DOHH2 (cell line): ENCODE measurements at regions not wholly inside any gene's neighbourhood (a gene's known extent, or its start where the extent isn't known, plus 50 kb on each side); places are given as distances from the start of the nearest gene placed in this dataset.

Experiments used
- H3F3A ChIP-seq: fragments of 200-600 bp; sonication (generic), shearing (Covaris generic); 2 replicates; pipeline ENCODE4 v1.6.0; 2016; ENCODE audit warnings: antibody characterized with exemption, mild to moderate bottlenecking; ENCODE audit not compliant: control insufficient read depth, insufficient read depth
- H3K27ac ChIP-seq: fragments of 200-600 bp; sonication (generic); 2 replicates; pipeline ENCODE4 v1.5.1; 2014; ENCODE audit warnings: low read depth, mild to moderate bottlenecking, low read length, moderate library complexity
- H3K27me3 ChIP-seq: fragments of 200-600 bp; sonication (generic); 2 replicates; pipeline ENCODE4 v1.6.1; 2014; ENCODE audit warnings: mild to moderate bottlenecking, low read length, mixed read lengths; ENCODE audit not compliant: control insufficient read depth
- H3K36me3 ChIP-seq: fragments of 200-600 bp; sonication (generic); 2 replicates; pipeline ENCODE4 v1.6.1; 2014; ENCODE audit warnings: mild to moderate bottlenecking, low read length, moderate library complexity, mixed read lengths; ENCODE audit not compliant: control insufficient read depth
- H3K4me1 ChIP-seq: fragments of 200-600 bp; sonication (generic); 2 replicates; pipeline ENCODE4 v1.6.1; 2014; ENCODE audit warnings: mild to moderate bottlenecking, low read length, mixed read lengths; ENCODE audit not compliant: control insufficient read depth
- H3K4me2 ChIP-seq: fragments of 200-600 bp; sonication (generic); 2 replicates; pipeline ENCODE4 v1.6.0; 2014; ENCODE audit warnings: mild to moderate bottlenecking, low read length, moderate library complexity
- H3K4me3 ChIP-seq: fragments of 200-600 bp; sonication (generic); 2 replicates; pipeline ENCODE4 v1.5.1; 2014; ENCODE audit warnings: mild to moderate bottlenecking, low read length, mixed read lengths
- H3K79me2 ChIP-seq: fragments of 200-600 bp; sonication (generic); 2 replicates; pipeline ENCODE4 v1.6.1; 2014; ENCODE audit warnings: mild to moderate bottlenecking, low read length, mixed read lengths; ENCODE audit not compliant: control insufficient read depth
- H3K9me2 ChIP-seq: fragments of 200-600 bp; sonication (generic); replicated peaks from 2 replicates; pipeline ENCODE4 v1.6.1; 2014; ENCODE audit warnings: mild to moderate bottlenecking, low read length, mixed read lengths; ENCODE audit not compliant: control insufficient read depth
- H3K9me3 ChIP-seq: fragments of 200-600 bp; sonication (generic); 2 replicates; pipeline ENCODE4 v1.6.1; 2014; ENCODE audit warnings: antibody characterized with exemption, low read length, mixed read lengths; ENCODE audit not compliant: control insufficient read depth, insufficient read depth
- H4K20me1 ChIP-seq: fragments of 200-600 bp; sonication (generic); 2 replicates; pipeline ENCODE4 v1.6.0; 2014; ENCODE audit warnings: low read depth, mild to moderate bottlenecking, antibody characterized with exemption, low read length, moderate library complexity; ENCODE audit not compliant: control insufficient read depth, insufficient read depth
- EZH2phosphoT487 ChIP-seq: fragments of 200-600 bp; sonication (generic); IDR thresholded peaks from 2 replicates; pipeline ENCODE4 v1.6.1; 2017; ENCODE audit warnings: borderline replicate concordance, mild to moderate bottlenecking, antibody characterized with exemption, low read length, moderate library complexity, mixed read lengths
- TF ChIP-seq, protein P1 (sequence below): fragments of 200-600 bp; sonication (generic); IDR thresholded peaks from one replicate; pipeline ENCODE4 v1.5.1; 2014; ENCODE audit warnings: antibody characterized with exemption, mild to moderate bottlenecking, low read depth, low read length; ENCODE audit not compliant: poor library complexity, severe bottlenecking

DNA sequence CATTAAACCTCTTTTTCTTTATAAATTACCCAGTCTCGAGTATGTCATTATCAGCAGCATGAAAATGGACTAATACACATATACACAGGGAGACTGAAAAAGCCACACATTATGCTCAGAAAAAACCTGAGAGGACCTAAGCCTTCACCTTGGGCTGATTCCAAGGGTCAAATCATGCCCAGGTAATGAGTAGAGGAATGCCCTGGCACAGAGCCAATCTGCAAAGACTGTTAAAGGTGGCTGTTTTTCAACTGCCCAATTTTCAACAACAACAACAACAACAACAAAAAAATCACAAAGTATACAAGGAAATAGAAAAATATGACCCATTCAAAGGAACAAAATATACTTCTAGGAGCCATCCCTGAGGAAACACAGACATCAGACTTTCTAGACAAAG is 220.2 kb upstream of the TBX20 start:
- TF ChIP-seq EZH2phosphoT487 = no peak
- TF ChIP-seq, protein P1, sequence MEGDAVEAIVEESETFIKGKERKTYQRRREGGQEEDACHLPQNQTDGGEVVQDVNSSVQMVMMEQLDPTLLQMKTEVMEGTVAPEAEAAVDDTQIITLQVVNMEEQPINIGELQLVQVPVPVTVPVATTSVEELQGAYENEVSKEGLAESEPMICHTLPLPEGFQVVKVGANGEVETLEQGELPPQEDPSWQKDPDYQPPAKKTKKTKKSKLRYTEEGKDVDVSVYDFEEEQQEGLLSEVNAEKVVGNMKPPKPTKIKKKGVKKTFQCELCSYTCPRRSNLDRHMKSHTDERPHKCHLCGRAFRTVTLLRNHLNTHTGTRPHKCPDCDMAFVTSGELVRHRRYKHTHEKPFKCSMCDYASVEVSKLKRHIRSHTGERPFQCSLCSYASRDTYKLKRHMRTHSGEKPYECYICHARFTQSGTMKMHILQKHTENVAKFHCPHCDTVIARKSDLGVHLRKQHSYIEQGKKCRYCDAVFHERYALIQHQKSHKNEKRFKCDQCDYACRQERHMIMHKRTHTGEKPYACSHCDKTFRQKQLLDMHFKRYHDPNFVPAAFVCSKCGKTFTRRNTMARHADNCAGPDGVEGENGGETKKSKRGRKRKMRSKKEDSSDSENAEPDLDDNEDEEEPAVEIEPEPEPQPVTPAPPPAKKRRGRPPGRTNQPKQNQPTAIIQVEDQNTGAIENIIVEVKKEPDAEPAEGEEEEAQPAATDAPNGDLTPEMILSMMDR = no peak
- no peaks in the 10 kb centered on the region for H3K9me3 ChIP-seq
- H3K4me1 ChIP-seq = no peaks in the 10 kb centered on the region
- no peaks in the 10 kb centered on the region for H3K36me3 ChIP-seq
- no peaks in the 10 kb centered on the region for H3K9me2 ChIP-seq
- H3K27ac ChIP-seq = no peak overlapping the region
- H3K79me2 ChIP-seq = no peaks in the 10 kb centered on the region
- H3F3A ChIP-seq = no peaks in the 10 kb centered on the region
- peaks cover 4% of the 10 kb centered on the region; the same call in 1 of the 2 replicates for H3K27me3 ChIP-seq
- H3K4me3 ChIP-seq = no peak overlapping the region
- H4K20me1 ChIP-seq = no peaks in the 10 kb centered on the region
- H3K4me2 ChIP-seq = no peak overlapping the region

DNA sequence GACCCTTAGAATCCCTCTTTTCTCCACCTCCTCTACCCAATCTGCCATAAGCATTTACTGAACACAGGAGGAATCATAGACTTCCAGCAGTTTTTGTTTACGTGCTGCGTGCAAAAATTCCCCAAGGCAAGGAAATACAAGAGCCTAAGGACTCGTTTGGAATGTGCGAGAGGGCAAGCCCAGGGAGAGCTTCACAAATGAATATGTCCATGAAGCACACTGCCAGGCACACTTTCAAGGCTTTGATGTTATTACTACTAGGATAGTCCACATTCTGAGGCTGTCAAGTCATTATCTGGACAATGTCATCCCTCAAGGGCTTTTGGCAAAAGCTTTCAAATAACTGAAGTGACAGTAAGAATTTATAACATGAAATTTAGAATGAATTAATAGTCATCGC is 214.7 kb upstream of the TBX20 start:
- no peaks in the 10 kb centered on the region for H4K20me1 ChIP-seq
- no peaks in the 10 kb centered on the region for H3K9me3 ChIP-seq
- peaks cover 4% of the 10 kb centered on the region; the same call in 1 of the 2 replicates for H3K27me3 ChIP-seq
- no peak for TF ChIP-seq EZH2phosphoT487
- TF ChIP-seq, protein P1 = no peak
- H3K9me2 ChIP-seq = no peaks in the 10 kb centered on the region
- no peak overlapping the region for H3K4me2 ChIP-seq
- no peak overlapping the region for H3K4me3 ChIP-seq
- H3K27ac ChIP-seq = no peak overlapping the region
- H3K4me1 ChIP-seq = peaks cover 3% of the 10 kb centered on the region
- H3F3A ChIP-seq = no peaks in the 10 kb centered on the region
- no peaks in the 10 kb centered on the region for H3K36me3 ChIP-seq
- H3K79me2 ChIP-seq = no peaks in the 10 kb centered on the region

DNA sequence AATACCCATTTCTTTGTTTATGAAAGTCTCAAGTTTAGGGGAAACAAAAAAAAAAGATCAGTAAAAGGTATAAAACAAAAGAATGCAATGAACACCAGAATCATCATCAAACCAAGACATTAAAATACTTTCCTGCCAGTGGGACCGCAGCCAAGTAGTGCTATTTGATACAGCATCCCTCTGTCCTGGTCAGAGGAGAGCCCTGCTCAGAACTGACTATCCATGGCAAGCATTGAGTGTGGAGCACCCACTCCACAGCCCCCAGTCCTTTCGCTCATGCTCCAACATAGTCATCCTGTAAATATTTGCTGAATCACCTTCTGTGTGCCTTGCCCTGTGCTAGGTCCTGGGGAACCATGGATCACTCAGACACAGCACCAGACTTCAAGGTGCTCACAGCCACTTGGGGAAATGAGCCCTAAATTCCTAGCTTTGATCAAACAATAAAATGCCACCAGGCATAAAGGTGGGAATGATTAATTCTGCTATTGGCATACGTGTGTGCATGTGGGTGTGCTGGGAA is 213.6 kb upstream of the TBX20 start:
- H3K79me2 ChIP-seq = no peaks in the 10 kb centered on the region
- peaks cover 12% of the 10 kb centered on the region for H3K4me1 ChIP-seq
- H3K4me3 ChIP-seq = no peak overlapping the region
- 0 out of 2 replicates have a peak, but pooled peaks cover under 1% of the 10 kb centered on the region for H3K9me3 ChIP-seq
- H3F3A ChIP-seq = no peaks in the 10 kb centered on the region
- H3K27ac ChIP-seq = no peak overlapping the region
- peaks cover 4% of the 10 kb centered on the region; the same call in 1 of the 2 replicates for H3K27me3 ChIP-seq
- H3K36me3 ChIP-seq = no peaks in the 10 kb centered on the region
- no peaks in the 10 kb centered on the region for H3K9me2 ChIP-seq
- H3K4me2 ChIP-seq = no peak overlapping the region
- no peaks in the 10 kb centered on the region for H4K20me1 ChIP-seq
- TF ChIP-seq, protein P1 = no peak
- TF ChIP-seq EZH2phosphoT487 = no peak
